ENCODE measurements at regions not wholly inside any gene's neighbourhood (a gene's known extent, or its start where the extent isn't known, plus 50 kb on each side); places are given as distances from the start of the nearest gene placed in this dataset.

GRCh38 chr7:54701982-54702381, 57.0 kb downstream of the SEC61G start:
- no peak for DNase-seq (ENCODE audit: low read depth)
- no peak for TF ChIP-seq CTCF (IDR thresholded peaks at IDR 0.05; ENCODE audit: insufficient read depth, low read depth, low read length)
- no peak overlapping the region for H3K4me3 ChIP-seq (ENCODE audit: low read depth, low read length)

GRCh38 chr7:54699715-54700114, 59.3 kb downstream of the SEC61G start:
- DNase-seq (ENCODE audit: low read depth), result no peak
- no peak overlapping the region for H3K4me3 ChIP-seq (ENCODE audit: low read depth, low read length)
- TF ChIP-seq CTCF (IDR thresholded peaks at IDR 0.05; ENCODE audit: insufficient read depth, low read depth, low read length), result no peak

- no peak overlapping the region for H3K4me3 ChIP-seq (ENCODE audit: low read depth, low read length)
- TF ChIP-seq CTCF (IDR thresholded peaks at IDR 0.05; ENCODE audit: insufficient read depth, low read depth, low read length), result no peak
- DNase-seq (ENCODE audit: low read depth), result no peak
Measured at GRCh38 chr7:54697659-54698186, 61.3 kb downstream of the SEC61G start.

GRCh38 chr7:54690892-54691291, 68.1 kb downstream of the SEC61G start:
- no peak overlapping the region for H3K4me3 ChIP-seq (ENCODE audit: low read depth, low read length)
- no peak for TF ChIP-seq CTCF (IDR thresholded peaks at IDR 0.05; ENCODE audit: insufficient read depth, low read depth, low read length)
- no peak for DNase-seq (ENCODE audit: low read depth)

GRCh38 chr7:54690050-54690443, 69.0 kb downstream of the SEC61G start:
- no peak for TF ChIP-seq CTCF (IDR thresholded peaks at IDR 0.05; ENCODE audit: insufficient read depth, low read depth, low read length)
- no peak for DNase-seq (ENCODE audit: low read depth)
- no peak overlapping the region for H3K4me3 ChIP-seq (ENCODE audit: low read depth, low read length)

- no peak for DNase-seq (ENCODE audit: low read depth)
- TF ChIP-seq CTCF (IDR thresholded peaks at IDR 0.05; ENCODE audit: insufficient read depth, low read depth, low read length), result no peak
- H3K4me3 ChIP-seq (ENCODE audit: low read depth, low read length), result no peak overlapping the region
Measured at GRCh38 chr7:54689394-54690049, 69.5 kb downstream of the SEC61G start.

All from fibroblast of villous mesenchyme (primary cell).